ENCODE measurements at regions not wholly inside any gene's neighbourhood (a gene's known extent, or its start where the extent isn't known, plus 50 kb on each side); places are given as distances from the start of the nearest gene placed in this dataset.

- DNase-seq (ENCODE audit: extremely low spot score, insufficient read length, low read depth) (no peak), FAIRE-seq (no peak)
These were observed 83.0 kb upstream of the FAM180A start for GRCh38 chr7:135831455-135832195.

GRCh38 chr7:135828604-135829003 is 80.0 kb upstream of the FAM180A start:
- DNase-seq (ENCODE audit: extremely low spot score, insufficient read length, low read depth) (no peak), FAIRE-seq (no peak)

- DNase-seq (ENCODE audit: extremely low spot score, insufficient read length, low read depth) (no peak), FAIRE-seq (no peak)
These were observed 78.8 kb upstream of the FAM180A start for GRCh38 chr7:135827391-135827790.

GRCh38 chr7:135825406-135825805 is 76.8 kb upstream of the FAM180A start:
- FAIRE-seq (no peak), DNase-seq (ENCODE audit: extremely low spot score, insufficient read length, low read depth) (no peak)

- DNase-seq (ENCODE audit: extremely low spot score, insufficient read length, low read depth) (no peak), FAIRE-seq (no peak)
These were observed 73.8 kb upstream of the FAM180A start for GRCh38 chr7:135822376-135822775.

GRCh38 chr7:135817583-135817982 is 69.0 kb upstream of the FAM180A start:
- no peak for FAIRE-seq
- DNase-seq (ENCODE audit: extremely low spot score, insufficient read length, low read depth): no peak

GRCh38 chr7:135815033-135815432 is 66.4 kb upstream of the FAM180A start:
- FAIRE-seq: no peak
- DNase-seq (ENCODE audit: extremely low spot score, insufficient read length, low read depth): no peak

GRCh38 chr7:135812148-135812547 is 63.5 kb upstream of the FAM180A start:
- FAIRE-seq: no peak
- DNase-seq (ENCODE audit: extremely low spot score, insufficient read length, low read depth): no peak

- no peak for DNase-seq (ENCODE audit: extremely low spot score, insufficient read length, low read depth)
- FAIRE-seq: no peak
These were observed 62.9 kb upstream of the FAM180A start for GRCh38 chr7:135811506-135811905.

GRCh38 chr7:135808206-135808605 is 59.6 kb upstream of the FAM180A start:
- no peak for DNase-seq (ENCODE audit: extremely low spot score, insufficient read length, low read depth)
- no peak for FAIRE-seq

GRCh38 chr7:135803143-135803542 is 54.5 kb upstream of the FAM180A start:
- FAIRE-seq: no peak

GRCh38 chr7:135802697-135803096 is 54.1 kb upstream of the FAM180A start:
- DNase-seq (ENCODE audit: extremely low spot score, insufficient read length, low read depth) (no peak), FAIRE-seq (no peak)

More at GRCh38 chr7:135803143-135803542, 54.5 kb upstream of the FAM180A start:
- no peak for DNase-seq (ENCODE audit: extremely low spot score, insufficient read length, low read depth)

- DNase-seq (ENCODE audit: extremely low spot score, insufficient read length, low read depth): no peak
- FAIRE-seq: no peak
These were observed 53.3 kb upstream of the FAM180A start for GRCh38 chr7:135801877-135802276.

- DNase-seq (ENCODE audit: extremely low spot score, insufficient read length, low read depth): peak; percentile 46
- FAIRE-seq: peak; percentile 89
These were observed 52.6 kb upstream of the FAM180A start for GRCh38 chr7:135801045-135801693.

- no peak for DNase-seq (ENCODE audit: extremely low spot score, insufficient read length, low read depth)
- no peak for FAIRE-seq
These were observed 51.9 kb upstream of the FAM180A start for GRCh38 chr7:135800560-135800959.

- FAIRE-seq (no peak), DNase-seq (ENCODE audit: extremely low spot score, insufficient read length, low read depth) (no peak)
These were observed 51.3 kb upstream of the FAM180A start for GRCh38 chr7:135799881-135800280.
